ENCODE measurements at regions not wholly inside any gene's neighbourhood (a gene's known extent, or its start where the extent isn't known, plus 50 kb on each side); places are given as distances from the start of the nearest gene placed in this dataset.

- ATAC-seq (no peak), DNase-seq (no peak)
- intact Hi-C loops (cut with DNase I), result no loop called here
- WGBS (ENCODE audit: insufficient coverage, low coverage, low lambda C conversion rate, missing lambda C conversion rate), result 32% methylated on average over 8 of the region's 8 CpGs
- no peaks in the 10 kb centered on the region for H3K9me3 ChIP-seq
- H3K36me3 ChIP-seq, result no peaks in the 10 kb centered on the region
- no peaks in the 10 kb centered on the region for H3K27me3 ChIP-seq
- H3K27ac ChIP-seq, result no peak overlapping the region
- H3K4me3 ChIP-seq, result no peak overlapping the region
- TF ChIP-seq POLR2A (IDR thresholded peaks at IDR 0.05) (no peak), CTCF (IDR thresholded peaks at IDR 0.05) (no peak)
- H3K4me1 ChIP-seq, result no peaks in the 10 kb centered on the region
Measured at GRCh38 chr5:4514067-4514648, 626.0 kb upstream of the ADAMTS16 start.

- 54% methylated on average over 10 of the region's 10 CpGs for WGBS (ENCODE audit: insufficient coverage, low coverage, low lambda C conversion rate, missing lambda C conversion rate)
- no peaks in the 10 kb centered on the region for H3K36me3 ChIP-seq
- TF ChIP-seq CTCF (IDR thresholded peaks at IDR 0.05) (no peak), POLR2A (IDR thresholded peaks at IDR 0.05) (no peak)
- no peak for DNase-seq
- no peak for ATAC-seq
- no peaks in the 10 kb centered on the region for H3K9me3 ChIP-seq
- H3K4me1 ChIP-seq, result no peaks in the 10 kb centered on the region
- H3K27ac ChIP-seq, result no peak overlapping the region
- intact Hi-C loops (cut with DNase I), result no loop called here
- no peak overlapping the region for H3K4me3 ChIP-seq
- no peaks in the 10 kb centered on the region for H3K27me3 ChIP-seq
Measured at GRCh38 chr5:4518903-4519672, 621.0 kb upstream of the ADAMTS16 start.

DNA sequence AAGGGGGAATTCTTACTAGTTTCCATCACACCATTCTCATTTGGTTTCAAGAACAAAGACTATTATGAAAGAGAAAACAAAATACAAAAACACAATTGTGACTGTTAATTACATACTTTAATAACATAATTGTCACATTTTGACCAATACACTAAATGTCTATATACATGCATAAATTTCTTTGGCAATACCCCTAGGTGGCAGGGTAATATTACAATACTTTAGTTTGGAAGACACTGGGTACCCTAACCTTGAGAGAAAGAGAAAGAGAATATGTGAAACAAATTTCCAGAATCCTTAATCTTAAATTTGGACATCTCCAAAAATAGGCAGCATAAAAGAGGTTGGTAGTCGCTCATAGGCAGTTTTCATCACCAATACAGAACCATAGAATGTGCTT is 619.6 kb upstream of the ADAMTS16 start:
- H3K27me3 ChIP-seq, result no peaks in the 10 kb centered on the region
- ATAC-seq, result no peak
- intact Hi-C loops (cut with DNase I), result no loop called here
- no peak for DNase-seq
- no peaks in the 10 kb centered on the region for H3K9me3 ChIP-seq
- TF ChIP-seq CTCF (IDR thresholded peaks at IDR 0.05) (no peak), POLR2A (IDR thresholded peaks at IDR 0.05) (no peak)
- 47% methylated on average over 1 of the region's 1 CpG for WGBS (ENCODE audit: insufficient coverage, low coverage, low lambda C conversion rate, missing lambda C conversion rate)
- H3K36me3 ChIP-seq, result no peaks in the 10 kb centered on the region
- H3K4me3 ChIP-seq, result no peak overlapping the region
- H3K27ac ChIP-seq, result no peak overlapping the region
- H3K4me1 ChIP-seq, result no peaks in the 10 kb centered on the region

DNA sequence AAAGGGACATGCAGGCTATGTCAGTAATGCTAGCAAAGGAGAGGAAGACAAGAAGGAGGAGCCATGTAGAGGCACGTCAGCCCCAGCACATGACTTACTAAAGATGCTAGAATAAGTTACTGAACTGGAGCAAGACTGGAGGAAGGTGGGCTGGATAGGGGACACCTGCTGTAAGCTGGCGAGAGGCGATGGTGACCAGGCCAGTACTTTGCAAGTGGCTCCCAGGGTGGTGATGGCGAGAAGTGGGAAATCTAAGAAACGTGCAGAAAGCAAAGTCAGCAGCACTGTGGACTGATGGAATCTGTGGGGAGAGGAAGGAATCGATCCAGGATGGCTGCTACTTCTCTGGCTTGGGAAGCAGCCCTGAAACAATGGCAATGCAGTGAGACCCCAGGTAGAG is 617.1 kb upstream of the ADAMTS16 start:
- intact Hi-C loops (cut with DNase I), result no loop called here
- ATAC-seq (no peak), DNase-seq (no peak)
- Histone ChIP-seq H3K4me1 (no peaks in the 10 kb centered on the region), H3K9me3 (no peaks in the 10 kb centered on the region), H3K27ac (no peak overlapping the region), H3K36me3 (no peaks in the 10 kb centered on the region), H3K27me3 (no peaks in the 10 kb centered on the region), H3K4me3 (no peak overlapping the region)
- WGBS (ENCODE audit: insufficient coverage, low coverage, low lambda C conversion rate, missing lambda C conversion rate), result 25% methylated on average over 2 of the region's 6 CpGs
- no peak for TF ChIP-seq POLR2A (IDR thresholded peaks at IDR 0.05)
- no peak for TF ChIP-seq CTCF (IDR thresholded peaks at IDR 0.05)
